ENCODE measurements at regions not wholly inside any gene's neighbourhood (a gene's known extent, or its start where the extent isn't known, plus 50 kb on each side); places are given as distances from the start of the nearest gene placed in this dataset.

GRCh38 chrX:69094977-69095669 lies 70.1 kb downstream of the PJA1 start:
- ATAC-seq (no peak), DNase-seq (ENCODE audit: low read depth, low spot score) (no peak)
- H3K36me3 ChIP-seq (ENCODE audit: control insufficient read depth, insufficient read depth, low read length) = no peaks in the 10 kb centered on the region
- ChIA-PET POLR2A (no interaction called here), CTCF (no interaction called here)
- no peaks in the 10 kb centered on the region for H3K4me1 ChIP-seq (ENCODE audit: control insufficient read depth, insufficient read depth, low read length)
- BruUV-seq (replicated peaks) = no TSS peak
- intact Hi-C loops (cut with micrococcal nuclease; ENCODE audit: unreplicated experiment) (no loop called here), in situ Hi-C loops (cut with HindIII; ENCODE audit: low pct_unique_long_range_greater_than_20kb, low sequenced_read_pairs) (no loop called here)
- H3K27me3 ChIP-seq (ENCODE audit: control insufficient read depth, insufficient read depth, low read length) = no peaks in the 10 kb centered on the region
- no peak overlapping the region for H3K4me3 ChIP-seq (ENCODE audit: low read depth in 2 of 2, low read length in 2 of 2)
- H3K27ac ChIP-seq (ENCODE audit: low read length) = no peak overlapping the region
- no peaks in the 10 kb centered on the region for H3K9me3 ChIP-seq (ENCODE audit: control insufficient read depth, insufficient read depth, low read depth, low read length)
- no peak for TF ChIP-seq CTCF (IDR thresholded peaks at IDR 0.05)
- TF ChIP-seq TCF7L2 (IDR thresholded peaks at IDR 0.05; ENCODE audit: low read depth, low read length) = no peak
- no peak for TF ChIP-seq SIN3A (IDR thresholded peaks at IDR 0.05; ENCODE audit: borderline replicate concordance, insufficient read depth, low read depth, low read length)
- no peak for TF ChIP-seq REST (IDR thresholded peaks at IDR 0.05; ENCODE audit: insufficient read depth in 1 of 2, low read depth in 2 of 2, low read length in 1 of 2)
- no peak for TF ChIP-seq POLR2AphosphoS5 (IDR thresholded peaks at IDR 0.05; ENCODE audit: low read depth, low read length)

- TF ChIP-seq CTCF (IDR thresholded peaks at IDR 0.05) (peak; percentile 71), TCF7L2 (IDR thresholded peaks at IDR 0.05; ENCODE audit: low read depth, low read length) (no peak)
- Histone ChIP-seq H3K4me3 (ENCODE audit: low read depth in 2 of 2, low read length in 2 of 2) (no peak overlapping the region), H3K27me3 (ENCODE audit: control insufficient read depth, insufficient read depth, low read length) (no peaks in the 10 kb centered on the region), H3K36me3 (ENCODE audit: control insufficient read depth, insufficient read depth, low read length) (no peaks in the 10 kb centered on the region), H3K9me3 (ENCODE audit: control insufficient read depth, insufficient read depth, low read depth, low read length) (no peaks in the 10 kb centered on the region), H3K27ac (ENCODE audit: low read length) (no peak overlapping the region), H3K4me1 (ENCODE audit: control insufficient read depth, insufficient read depth, low read length) (no peaks in the 10 kb centered on the region)
- in situ Hi-C loops (cut with HindIII; ENCODE audit: low pct_unique_long_range_greater_than_20kb, low sequenced_read_pairs) = no loop called here
- POLR2A ChIA-PET = no interaction called here
- ATAC-seq (0 out of 2 replicates have a peak, but pooled peaks have one; percentile 65), DNase-seq (ENCODE audit: low read depth, low spot score) (peak; percentile 10)
- intact Hi-C loops (cut with micrococcal nuclease; ENCODE audit: unreplicated experiment) = no loop called here
- BruUV-seq (replicated peaks) = no TSS peak
- CTCF ChIA-PET = interaction anchor here (0.6 kb wide), 2 partner anchors 11 to 267 kb away, joined by 3 to 5 read pairs; no protein-coding TSS in a partner anchor
Measured at GRCh38 chrX:69093960-69094871, 71.0 kb downstream of the PJA1 start.
